ENCODE measurements at regions not wholly inside any gene's neighbourhood (a gene's known extent, or its start where the extent isn't known, plus 50 kb on each side); places are given as distances from the start of the nearest gene placed in this dataset.
"Not testable (repeated sequence)": the region's sequence is repeated elsewhere in the genome, so short reads cannot be mapped to it uniquely, and the experiment has no call there.

GRCh38 chr2:185290012-185290411, 448.6 kb upstream of the FSIP2 start:
- not testable (repeated sequence) for H3K36me3 Mint-ChIP-seq (ENCODE audit: insufficient read depth in 2 of 2); DNase-seq; H3K9me3 Mint-ChIP-seq; ATAC-seq (replicated peaks in 1 of 2); H3K27ac Mint-ChIP-seq; H3K4me1 Mint-ChIP-seq (ENCODE audit: low read depth); H3K27me3 Mint-ChIP-seq (ENCODE audit: low read depth); H3K4me3 Mint-ChIP-seq

GRCh38 chr2:185291035-185291647, 447.5 kb upstream of the FSIP2 start:
- H3K4me1 Mint-ChIP-seq (ENCODE audit: low read depth): no peaks in the 10 kb centered on the region
- ATAC-seq (replicated peaks in 1 of 2) (no peak), DNase-seq (peak; percentile 9 to 10)
- no peaks in the 10 kb centered on the region for H3K36me3 Mint-ChIP-seq (ENCODE audit: insufficient read depth in 2 of 2)
- H3K27me3 Mint-ChIP-seq (ENCODE audit: low read depth): no peaks in the 10 kb centered on the region
- H3K9me3 Mint-ChIP-seq: peaks cover 2 to 3% of the 10 kb centered on the region in 2 donors
- no peak overlapping the region for H3K27ac Mint-ChIP-seq
- H3K4me3 Mint-ChIP-seq: no peak overlapping the region

GRCh38 chr2:185299867-185300266, 438.7 kb upstream of the FSIP2 start:
- no peak overlapping the region for H3K4me3 Mint-ChIP-seq
- H3K36me3 Mint-ChIP-seq (ENCODE audit: insufficient read depth in 2 of 2): no peaks in the 10 kb centered on the region
- no peaks in the 10 kb centered on the region for H3K4me1 Mint-ChIP-seq (ENCODE audit: low read depth)
- DNase-seq: no peak
- H3K9me3 Mint-ChIP-seq: peaks cover 2 to 7% of the 10 kb centered on the region in 2 donors
- no peak for ATAC-seq (replicated peaks in 1 of 2)
- no peak overlapping the region for H3K27ac Mint-ChIP-seq
- H3K27me3 Mint-ChIP-seq (ENCODE audit: low read depth): no peaks in the 10 kb centered on the region

GRCh38 chr2:185306119-185306518, 432.5 kb upstream of the FSIP2 start:
- no peaks in the 10 kb centered on the region for H3K36me3 Mint-ChIP-seq (ENCODE audit: insufficient read depth in 2 of 2)
- no peak for DNase-seq
- H3K4me1 Mint-ChIP-seq (ENCODE audit: low read depth): no peaks in the 10 kb centered on the region
- no peak for ATAC-seq (replicated peaks in 1 of 2)
- H3K9me3 Mint-ChIP-seq: peaks cover 0 to 3% of the 10 kb centered on the region in 2 donors
- H3K4me3 Mint-ChIP-seq: no peak overlapping the region
- no peaks in the 10 kb centered on the region for H3K27me3 Mint-ChIP-seq (ENCODE audit: low read depth)
- H3K27ac Mint-ChIP-seq: no peak overlapping the region

- no peak overlapping the region for H3K27ac Mint-ChIP-seq
- no peaks in the 10 kb centered on the region for H3K27me3 Mint-ChIP-seq (ENCODE audit: low read depth)
- DNase-seq: no peak
- H3K4me1 Mint-ChIP-seq (ENCODE audit: low read depth): no peaks in the 10 kb centered on the region
- no peaks in the 10 kb centered on the region for H3K36me3 Mint-ChIP-seq (ENCODE audit: insufficient read depth in 2 of 2)
- no peak overlapping the region for H3K4me3 Mint-ChIP-seq
- peaks cover 0 to 3% of the 10 kb centered on the region in 2 donors for H3K9me3 Mint-ChIP-seq
- ATAC-seq (replicated peaks in 1 of 2): peak; percentile 21 to 32
Observed at GRCh38 chr2:185316383-185316782, 422.2 kb upstream of the FSIP2 start.

- Mint-ChIP-seq H3K4me1 (ENCODE audit: low read depth) (no peaks in the 10 kb centered on the region), H3K27ac (no peak overlapping the region), H3K4me3 (no peak overlapping the region), H3K27me3 (ENCODE audit: low read depth) (no peaks in the 10 kb centered on the region), H3K36me3 (ENCODE audit: insufficient read depth in 2 of 2) (no peaks in the 10 kb centered on the region), H3K9me3 (peaks cover 0 to 3% of the 10 kb centered on the region in 2 donors)
- DNase-seq (no peak), ATAC-seq (replicated peaks in 1 of 2) (no peak)
Observed at GRCh38 chr2:185318271-185318724, 420.3 kb upstream of the FSIP2 start.

- ATAC-seq (replicated peaks in 1 of 2): no peak
- no peak for DNase-seq
- H3K9me3 Mint-ChIP-seq: peaks cover 8 to 11% of the 10 kb centered on the region in 2 donors
- no peaks in the 10 kb centered on the region for H3K36me3 Mint-ChIP-seq (ENCODE audit: insufficient read depth in 2 of 2)
- no peak overlapping the region for H3K4me3 Mint-ChIP-seq
- no peak overlapping the region for H3K27ac Mint-ChIP-seq
- no peaks in the 10 kb centered on the region for H3K4me1 Mint-ChIP-seq (ENCODE audit: low read depth)
- H3K27me3 Mint-ChIP-seq (ENCODE audit: low read depth): no peaks in the 10 kb centered on the region
Observed at GRCh38 chr2:185335879-185336278, 402.7 kb upstream of the FSIP2 start.

GRCh38 chr2:185337033-185337432, 401.6 kb upstream of the FSIP2 start:
- no peaks in the 10 kb centered on the region for H3K36me3 Mint-ChIP-seq (ENCODE audit: insufficient read depth in 2 of 2)
- no peaks in the 10 kb centered on the region for H3K4me1 Mint-ChIP-seq (ENCODE audit: low read depth)
- ATAC-seq (replicated peaks in 1 of 2) (no peak), DNase-seq (no peak)
- peaks cover 8 to 12% of the 10 kb centered on the region in 2 donors for H3K9me3 Mint-ChIP-seq
- H3K27ac Mint-ChIP-seq: no peak overlapping the region
- H3K4me3 Mint-ChIP-seq: no peak overlapping the region
- H3K27me3 Mint-ChIP-seq (ENCODE audit: low read depth): no peaks in the 10 kb centered on the region

- Mint-ChIP-seq H3K27ac (no peak overlapping the region), H3K4me3 (no peak overlapping the region), H3K27me3 (ENCODE audit: low read depth) (no peaks in the 10 kb centered on the region), H3K9me3 (peaks cover 8 to 12% of the 10 kb centered on the region in 2 donors), H3K36me3 (ENCODE audit: insufficient read depth in 2 of 2) (no peaks in the 10 kb centered on the region), H3K4me1 (ENCODE audit: low read depth) (no peaks in the 10 kb centered on the region)
- no peak for ATAC-seq (replicated peaks in 1 of 2)
- no peak for DNase-seq
Observed at GRCh38 chr2:185338104-185338503, 400.5 kb upstream of the FSIP2 start.

- ATAC-seq (replicated peaks in 1 of 2) (no peak), DNase-seq (no peak)
- Mint-ChIP-seq H3K27me3 (ENCODE audit: low read depth) (no peaks in the 10 kb centered on the region), H3K27ac (no peak overlapping the region), H3K36me3 (ENCODE audit: insufficient read depth in 2 of 2) (no peaks in the 10 kb centered on the region), H3K4me3 (no peak overlapping the region), H3K9me3 (peaks cover 0 to 1% of the 10 kb centered on the region in 2 donors), H3K4me1 (ENCODE audit: low read depth) (no peaks in the 10 kb centered on the region)
Observed at GRCh38 chr2:185347445-185347844, 391.2 kb upstream of the FSIP2 start.

GRCh38 chr2:185360776-185361175, 377.8 kb upstream of the FSIP2 start:
- DNase-seq (no peak), ATAC-seq (replicated peaks in 1 of 2) (no peak)
- Mint-ChIP-seq H3K4me1 (ENCODE audit: low read depth) (no peaks in the 10 kb centered on the region), H3K27ac (no peak overlapping the region), H3K9me3 (peaks cover 2 to 4% of the 10 kb centered on the region in 2 donors), H3K36me3 (ENCODE audit: insufficient read depth in 2 of 2) (no peaks in the 10 kb centered on the region), H3K27me3 (ENCODE audit: low read depth) (no peaks in the 10 kb centered on the region), H3K4me3 (no peak overlapping the region)

- Mint-ChIP-seq H3K27ac (no peak overlapping the region), H3K27me3 (ENCODE audit: low read depth) (no peaks in the 10 kb centered on the region), H3K9me3 (peaks cover 0 to 1% of the 10 kb centered on the region in 2 donors), H3K4me1 (ENCODE audit: low read depth) (no peaks in the 10 kb centered on the region), H3K4me3 (no peak overlapping the region), H3K36me3 (ENCODE audit: insufficient read depth in 2 of 2) (no peaks in the 10 kb centered on the region)
- no peak for ATAC-seq (replicated peaks in 1 of 2)
- no peak for DNase-seq
Observed at GRCh38 chr2:185372188-185372587, 366.4 kb upstream of the FSIP2 start.

GRCh38 chr2:185373229-185373628, 365.4 kb upstream of the FSIP2 start:
- no peak overlapping the region for H3K4me3 Mint-ChIP-seq
- ATAC-seq (replicated peaks in 1 of 2): no peak

GRCh38 chr2:185374878-185375277, 363.7 kb upstream of the FSIP2 start:
- Mint-ChIP-seq H3K4me3 (no peak overlapping the region), H3K27ac (no peak overlapping the region), H3K9me3 (peaks cover under 1 to 1% of the 10 kb centered on the region in 2 donors), H3K27me3 (ENCODE audit: low read depth) (no peaks in the 10 kb centered on the region), H3K4me1 (ENCODE audit: low read depth) (no peaks in the 10 kb centered on the region), H3K36me3 (ENCODE audit: insufficient read depth in 2 of 2) (no peaks in the 10 kb centered on the region)
- ATAC-seq (replicated peaks in 1 of 2): no peak
- no peak for DNase-seq

More at GRCh38 chr2:185373229-185373628, 365.4 kb upstream of the FSIP2 start:
- Mint-ChIP-seq H3K4me1 (ENCODE audit: low read depth) (no peaks in the 10 kb centered on the region), H3K9me3 (peaks cover 1% of the 10 kb centered on the region in 2 donors), H3K36me3 (ENCODE audit: insufficient read depth in 2 of 2) (no peaks in the 10 kb centered on the region), H3K27me3 (ENCODE audit: low read depth) (no peaks in the 10 kb centered on the region), H3K27ac (no peak overlapping the region)
- DNase-seq: no peak
